Psoas muscle (tissue), 7 donors: ENCODE measurements at regions not wholly inside any gene's neighbourhood (a gene's known extent, or its start where the extent isn't known, plus 50 kb on each side); places are given as distances from the start of the nearest gene placed in this dataset.

Source experiments
- ATAC-seq, 4 donors: fragments of 200-7000 bp; cut with Tn5 transposase; one replicate each; pipeline ENCODE4 v1.9.1; 2020; ENCODE audit warnings: moderate library complexity in 3 of 4, mild to moderate bottlenecking in 2 of 4
- DNase-seq, 2 donors: peaks; one replicate each; pipeline ENCODE4 v3.0.0-alpha.2; 2020
- H3K27ac ChIP-seq: fragments of 200-600 bp; one replicate; pipeline ENCODE4 v1.8.0; 2022
- H3K27me3 ChIP-seq, 3 donors: fragments of 200-600 bp in 1 of 3; one replicate each; pipeline versions ENCODE4 v1.6.1 to v1.8.0; 2013 to 2022; ENCODE audit warnings: low read length in 2 of 3, mild to moderate bottlenecking in 2 of 3, moderate library complexity in 1 of 3; ENCODE audit not compliant: insufficient read depth in 3 of 3
- H3K36me3 ChIP-seq, 2 donors: fragments of 200-600 bp in 1 of 2; one replicate each; pipeline versions ENCODE4 v1.6.1 to v1.8.0; 2013 to 2022; ENCODE audit warnings: low read depth in 1 of 2, mild to moderate bottlenecking in 1 of 2, moderate library complexity in 1 of 2; ENCODE audit not compliant: insufficient read depth in 1 of 2
- H3K4me1 ChIP-seq: fragments of 200-600 bp; one replicate; pipeline ENCODE4 v1.8.0; 2022
- H3K4me3 ChIP-seq: fragments of 200-600 bp; one replicate; pipeline ENCODE4 v1.8.0; 2022; ENCODE audit warnings: mild to moderate bottlenecking
- H3K9me3 ChIP-seq: fragments of 200-600 bp; one replicate; pipeline ENCODE4 v1.8.0; 2022
- WGBS, 3 donors: extraction: QIAGEN DNeasy Blood & Tissue Kit; methylation state at CpG; one replicate each; pipeline versions ENCODE4 v1.1.6 to v1.1.7; 2013; 5-methylcytosine and 5-hydroxymethylcytosine counted together
- intact Hi-C, 2 donors: fragments of 100-400 bp; cut with DNase I; formaldehyde crosslinking; loops; one replicate each; pipeline versions ENCODE4 v1.11.0 to v1.14.2; 2022
- TF ChIP-seq, protein P1 (sequence below): fragments of 200-600 bp; IDR thresholded peaks from one replicate; pipeline ENCODE4 v1.8.0; 2022; ENCODE audit warnings: antibody characterized with exemption
- donor health status: healthy with polysubstance abuse.
- donor health status: DM: no; HTN: no; CAD: no; lungs with moderate emphysema.
- donor health status: Bipolar disorder and iron deficiency.
- donor health status: healthy.
- donor health status: DM: yes; HTN: yes; CAD: no.
- donor health status: DM: no; HTN: no; CAD: no.
- donor health status: DM: yes; HTN: yes; CAD: no.

DNA sequence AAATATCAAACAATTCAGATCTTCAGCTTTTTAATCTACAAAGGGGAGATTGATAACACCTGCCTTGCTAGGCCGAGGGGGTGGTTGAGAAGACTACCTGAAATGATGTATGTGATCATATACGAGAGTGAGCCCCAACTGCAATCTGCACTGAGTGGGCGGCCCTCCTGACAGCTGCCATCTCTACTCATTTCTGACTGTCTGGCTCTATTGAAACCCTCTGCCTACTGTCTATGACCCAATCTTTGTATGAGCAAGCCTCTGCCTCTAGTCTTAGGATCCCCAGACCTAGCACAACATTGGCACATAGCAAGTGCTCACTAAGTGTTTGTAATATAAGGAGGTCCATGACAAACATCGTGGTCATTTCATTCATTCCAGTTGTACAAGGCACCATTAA is 144.4 kb upstream of the NR2F2 start:
- no peaks in the 10 kb centered on the region for H3K36me3 ChIP-seq
- H3K4me3 ChIP-seq: no peak overlapping the region
- intact Hi-C loops: no loop called here
- H3K4me1 ChIP-seq: no peaks in the 10 kb centered on the region
- H3K27ac ChIP-seq: no peak overlapping the region
- no peak for ATAC-seq
- TF ChIP-seq, protein P1, sequence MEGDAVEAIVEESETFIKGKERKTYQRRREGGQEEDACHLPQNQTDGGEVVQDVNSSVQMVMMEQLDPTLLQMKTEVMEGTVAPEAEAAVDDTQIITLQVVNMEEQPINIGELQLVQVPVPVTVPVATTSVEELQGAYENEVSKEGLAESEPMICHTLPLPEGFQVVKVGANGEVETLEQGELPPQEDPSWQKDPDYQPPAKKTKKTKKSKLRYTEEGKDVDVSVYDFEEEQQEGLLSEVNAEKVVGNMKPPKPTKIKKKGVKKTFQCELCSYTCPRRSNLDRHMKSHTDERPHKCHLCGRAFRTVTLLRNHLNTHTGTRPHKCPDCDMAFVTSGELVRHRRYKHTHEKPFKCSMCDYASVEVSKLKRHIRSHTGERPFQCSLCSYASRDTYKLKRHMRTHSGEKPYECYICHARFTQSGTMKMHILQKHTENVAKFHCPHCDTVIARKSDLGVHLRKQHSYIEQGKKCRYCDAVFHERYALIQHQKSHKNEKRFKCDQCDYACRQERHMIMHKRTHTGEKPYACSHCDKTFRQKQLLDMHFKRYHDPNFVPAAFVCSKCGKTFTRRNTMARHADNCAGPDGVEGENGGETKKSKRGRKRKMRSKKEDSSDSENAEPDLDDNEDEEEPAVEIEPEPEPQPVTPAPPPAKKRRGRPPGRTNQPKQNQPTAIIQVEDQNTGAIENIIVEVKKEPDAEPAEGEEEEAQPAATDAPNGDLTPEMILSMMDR: no peak
- 82 to 87% (median 86%) methylated on average over 4 of the region's 4 CpGs for WGBS, 3 donors
- DNase-seq: no peak
- H3K27me3 ChIP-seq: peaks cover 0 to 2% (median 0%) of the 10 kb centered on the region in 3 donors
- no peaks in the 10 kb centered on the region for H3K9me3 ChIP-seq

DNA sequence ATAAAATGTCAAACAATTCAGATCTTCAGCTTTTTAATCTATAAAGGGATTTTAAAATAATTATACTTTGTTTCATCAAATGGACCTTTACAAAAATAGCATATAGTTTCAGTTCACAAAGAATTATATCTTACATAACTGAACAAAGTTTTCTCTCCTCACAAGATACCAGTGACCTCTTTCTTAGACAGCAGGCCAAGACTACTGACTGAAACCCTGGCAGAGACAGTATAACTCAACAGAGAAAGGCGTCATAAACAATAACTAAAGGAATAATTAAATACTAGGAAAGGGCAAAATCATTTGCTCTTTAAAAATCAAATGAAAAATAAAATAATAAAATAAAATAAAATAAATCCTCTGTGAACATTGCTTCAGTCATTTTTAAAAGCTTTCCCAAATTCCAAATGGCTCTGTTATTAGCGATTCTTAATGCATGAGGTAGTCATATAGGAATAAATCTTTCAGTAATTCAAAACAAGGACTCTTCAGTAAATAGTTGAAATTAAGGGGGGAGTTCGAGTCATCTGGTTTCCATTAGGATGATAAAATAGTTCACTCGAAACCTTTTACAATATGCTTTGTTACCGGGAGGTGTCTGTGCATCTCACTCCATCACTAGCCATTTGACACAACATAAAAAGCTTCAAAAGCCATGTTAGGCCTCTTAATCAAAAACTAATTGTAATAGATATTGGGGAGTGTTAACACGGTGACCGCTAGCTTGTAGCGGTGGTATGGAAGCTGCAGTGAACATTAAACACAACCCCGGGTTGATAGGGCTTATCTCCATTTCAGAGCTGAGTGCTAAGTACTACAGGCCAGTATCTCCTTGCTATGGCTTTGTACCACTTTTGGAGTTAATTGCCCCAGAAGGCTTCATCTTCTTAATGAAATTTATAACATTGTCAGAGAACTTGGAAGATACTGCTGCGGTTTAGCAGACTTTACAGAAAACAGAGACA is 142.9 kb upstream of the NR2F2 start:
- H3K36me3 ChIP-seq: no peaks in the 10 kb centered on the region
- ATAC-seq (no peak), DNase-seq (no peak)
- 68 to 71% (median 69%) methylated on average over 10 of the region's 10 CpGs for WGBS, 3 donors
- H3K4me1 ChIP-seq: no peaks in the 10 kb centered on the region
- intact Hi-C loops: no loop called here
- no peak overlapping the region for H3K4me3 ChIP-seq
- no peak overlapping the region for H3K27ac ChIP-seq
- H3K27me3 ChIP-seq: no peaks in the 10 kb centered on the region
- H3K9me3 ChIP-seq: no peaks in the 10 kb centered on the region
- TF ChIP-seq, protein P1: no peak

DNA sequence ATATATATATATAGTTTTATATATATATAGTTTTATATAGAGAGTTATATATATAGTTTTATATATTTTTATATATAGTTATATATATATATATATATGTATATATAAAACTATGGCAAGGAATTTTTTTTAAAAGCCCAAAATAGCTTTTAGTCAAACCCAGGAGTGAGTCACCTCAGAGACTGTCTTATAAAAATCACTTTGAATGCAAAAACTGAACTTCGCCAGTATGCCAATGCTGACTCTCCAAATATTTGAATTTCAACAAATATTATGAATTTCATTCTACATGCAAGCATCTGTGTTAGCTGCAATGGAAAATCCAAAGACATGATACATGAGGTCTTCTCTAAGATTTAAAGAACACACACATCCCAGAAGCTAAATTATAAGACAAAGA is 132.8 kb upstream of the NR2F2 start:
- intact Hi-C loops: no loop called here
- ATAC-seq (no peak), DNase-seq (no peak)
- Histone ChIP-seq H3K4me1 (no peaks in the 10 kb centered on the region), H3K27me3 (no peaks in the 10 kb centered on the region), H3K36me3 (no peaks in the 10 kb centered on the region), H3K9me3 (no peaks in the 10 kb centered on the region), H3K27ac (no peak overlapping the region), H3K4me3 (no peak overlapping the region)
- WGBS, 3 donors: 88 to 100% (median 92%) methylated on average over 1 of the region's 1 CpG
- TF ChIP-seq, protein P1: no peak

DNA sequence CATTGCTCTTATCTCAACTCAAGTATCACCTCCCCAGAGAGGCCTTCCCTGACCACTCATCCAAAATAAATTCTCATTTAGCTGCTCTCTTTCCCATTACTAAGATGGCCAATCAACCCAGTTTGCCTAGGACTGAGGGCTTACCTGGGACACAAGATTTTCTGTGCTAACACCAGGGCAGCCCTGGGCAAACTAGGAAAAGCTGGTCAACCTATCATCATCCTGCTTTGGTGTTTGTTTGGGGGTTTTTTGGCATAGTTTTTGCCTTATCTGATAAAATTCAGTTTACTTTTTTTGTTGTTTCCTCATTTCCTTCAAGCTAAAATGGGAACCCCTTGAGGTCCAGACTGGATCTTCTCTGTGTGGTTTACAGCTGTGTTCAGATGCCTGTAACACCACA is 131.4 kb upstream of the NR2F2 start:
- ATAC-seq (no peak), DNase-seq (no peak)
- Histone ChIP-seq H3K4me3 (no peak overlapping the region), H3K9me3 (no peaks in the 10 kb centered on the region), H3K4me1 (no peaks in the 10 kb centered on the region), H3K27ac (no peak overlapping the region), H3K36me3 (no peaks in the 10 kb centered on the region), H3K27me3 (no peaks in the 10 kb centered on the region)
- intact Hi-C loops: no loop called here
- TF ChIP-seq, protein P1: no peak
